HG02642 (cell line): ENCODE measurements at regions not wholly inside any gene's neighbourhood (a gene's known extent, or its start where the extent isn't known, plus 50 kb on each side); places are given as distances from the start of the nearest gene placed in this dataset.
"Not testable (repeated sequence)": the region's sequence is repeated elsewhere in the genome, so short reads cannot be mapped to it uniquely, and the experiment has no call there.

Experiments used
- ATAC-seq: cut with Tn5 transposase; IDR thresholded peaks from one replicate; pipeline ENCODE4 v1.9.1; 2021; ENCODE audit warnings: mild to moderate bottlenecking; ENCODE audit not compliant: unreplicated experiment, poor library complexity

DNA sequence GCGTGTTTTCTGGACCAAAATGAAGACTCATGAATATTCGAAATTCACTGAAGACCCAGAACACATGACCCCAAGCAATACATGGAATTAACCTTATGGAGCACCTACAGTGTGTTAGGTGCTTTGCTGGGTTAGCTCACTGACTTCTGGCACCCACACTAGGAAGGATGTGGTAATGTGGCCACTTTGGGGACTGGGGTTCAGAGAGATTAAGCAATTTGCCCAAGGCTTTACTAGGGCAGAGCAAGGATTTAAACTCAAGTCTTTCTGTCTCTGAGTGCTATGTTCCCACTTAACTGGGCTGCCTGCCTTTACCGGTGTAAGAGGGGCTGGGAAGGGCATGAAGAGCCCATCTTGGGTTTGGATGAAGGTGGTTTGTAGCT lies 162.0 kb upstream of the ATP6AP2 start:
- no peak for ATAC-seq

DNA sequence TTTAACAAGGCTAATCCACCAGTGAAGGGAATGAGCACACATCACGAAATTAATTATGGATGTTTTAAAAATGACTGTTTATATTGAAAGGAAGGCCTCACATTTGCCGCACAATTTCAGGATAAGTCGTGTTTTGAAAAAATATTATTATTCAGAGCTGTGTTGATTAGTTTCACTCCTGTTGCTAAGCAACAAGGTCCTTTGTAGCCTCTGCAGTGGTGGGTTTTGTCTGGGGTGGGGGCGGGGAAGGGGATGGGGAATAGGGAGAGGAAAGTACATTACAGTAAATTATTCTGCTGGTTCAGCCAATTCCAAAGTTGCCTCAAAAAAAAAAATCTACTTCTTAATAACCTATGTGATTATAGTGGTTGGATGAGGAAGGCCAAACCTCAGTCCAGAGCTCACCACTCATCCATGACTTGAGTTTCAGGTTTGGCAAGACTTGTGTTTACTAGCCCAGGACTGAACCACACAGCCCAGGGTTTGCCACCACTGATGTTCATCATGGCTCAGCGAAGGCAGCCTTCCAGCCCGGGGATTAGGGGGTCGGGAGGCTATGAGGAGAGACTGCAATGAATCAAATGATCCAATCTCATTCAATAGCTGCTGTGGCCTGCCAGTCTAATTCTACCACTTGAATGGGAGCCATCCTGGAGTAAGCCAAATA lies 162.5 kb upstream of the ATP6AP2 start:
- ATAC-seq, result no peak

DNA sequence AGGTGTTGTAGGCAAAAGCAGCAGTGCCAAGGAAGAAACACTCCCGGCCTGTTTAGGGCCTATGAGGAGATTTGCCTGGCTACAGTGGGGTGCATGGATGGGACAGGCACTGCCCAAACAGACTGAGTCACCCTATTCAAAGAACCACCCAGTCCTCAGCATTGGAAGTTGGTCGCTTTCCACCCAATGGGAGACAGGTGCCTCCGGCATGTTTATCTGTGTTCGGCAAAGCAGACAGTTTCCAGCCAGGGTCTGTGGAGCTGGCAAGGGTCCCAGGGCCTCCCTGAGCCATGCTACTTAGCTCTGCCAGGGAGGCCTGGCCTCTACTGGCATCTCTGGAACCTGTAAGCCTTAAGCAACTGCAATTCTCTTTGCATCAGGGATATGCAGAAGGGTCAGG lies 165.1 kb upstream of the ATP6AP2 start:
- ATAC-seq, result no peak

DNA sequence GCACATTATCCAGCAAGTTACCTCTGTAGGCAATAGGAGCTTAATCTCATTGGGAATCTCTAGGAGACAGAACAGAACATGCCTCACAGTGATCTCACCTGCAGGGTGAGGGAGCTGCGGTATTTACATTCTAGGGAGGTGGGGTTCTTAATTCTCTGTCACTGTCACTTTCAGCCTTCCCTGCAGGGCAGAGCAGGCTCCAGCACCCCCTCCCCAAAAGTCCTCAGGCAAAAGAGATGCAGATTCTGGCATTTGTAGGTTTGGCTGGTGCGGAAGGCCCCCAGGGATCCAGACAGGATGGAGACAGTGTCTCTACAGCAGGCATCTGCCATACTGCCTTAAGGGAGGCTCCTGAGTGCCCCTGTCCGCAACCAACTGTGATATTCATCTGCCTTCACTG lies 166.4 kb upstream of the ATP6AP2 start:
- ATAC-seq, result no peak

DNA sequence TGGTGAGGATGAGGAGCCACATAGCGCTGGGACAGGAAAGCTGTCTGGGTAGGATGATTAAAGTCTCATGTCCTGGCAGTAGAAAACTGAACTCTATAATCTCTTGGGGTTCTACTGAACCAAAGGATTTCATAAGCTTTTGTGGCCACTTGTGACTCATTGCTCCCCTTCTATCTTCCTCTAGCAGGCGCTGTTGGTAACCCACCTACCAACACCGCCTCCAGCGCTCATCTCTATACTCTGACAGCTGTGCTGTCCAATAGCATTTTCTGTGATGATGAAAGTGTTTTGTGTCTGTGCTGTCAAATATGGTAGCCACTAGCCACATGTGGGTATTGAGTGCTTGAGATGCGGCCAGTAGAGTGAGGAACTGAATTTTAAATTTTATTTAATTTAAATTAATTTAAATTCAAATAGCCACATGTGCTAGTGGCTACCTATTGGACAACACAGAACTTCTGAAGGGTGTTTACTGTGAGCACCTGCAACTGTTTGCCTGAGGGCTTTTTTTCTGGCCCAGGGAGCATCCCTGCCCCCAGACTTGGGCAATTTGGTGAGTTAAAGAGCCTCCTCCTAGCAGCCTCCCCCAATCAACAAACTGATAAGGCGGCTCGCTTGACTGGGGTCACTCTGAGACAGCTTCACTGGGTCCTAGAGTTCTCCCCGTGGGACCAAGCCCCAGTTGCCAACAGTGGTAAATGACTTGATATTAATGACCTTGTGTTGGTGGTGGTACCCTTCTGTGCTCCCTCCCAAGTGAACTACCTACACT lies 169.2 kb upstream of the ATP6AP2 start:
- no peak for ATAC-seq

DNA sequence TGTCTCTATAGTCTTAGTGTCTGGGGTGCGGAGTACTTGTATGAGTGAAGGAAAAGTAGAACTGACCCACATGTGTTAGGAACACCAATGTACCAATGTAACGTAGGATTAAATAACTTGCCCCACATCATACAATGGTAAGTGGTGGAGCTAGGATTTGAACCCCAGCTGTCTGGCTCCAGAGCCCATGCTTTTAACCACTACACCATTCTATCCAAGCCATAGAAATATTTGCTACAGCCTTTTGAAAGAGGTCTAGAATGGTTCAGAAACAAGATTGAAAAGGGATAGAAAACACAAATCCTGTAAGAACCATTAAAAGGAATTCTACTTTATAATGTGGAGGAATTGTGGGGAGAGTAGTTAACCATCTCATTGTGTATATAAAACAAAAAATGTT lies 169.9 kb upstream of the ATP6AP2 start:
- ATAC-seq, result no peak

DNA sequence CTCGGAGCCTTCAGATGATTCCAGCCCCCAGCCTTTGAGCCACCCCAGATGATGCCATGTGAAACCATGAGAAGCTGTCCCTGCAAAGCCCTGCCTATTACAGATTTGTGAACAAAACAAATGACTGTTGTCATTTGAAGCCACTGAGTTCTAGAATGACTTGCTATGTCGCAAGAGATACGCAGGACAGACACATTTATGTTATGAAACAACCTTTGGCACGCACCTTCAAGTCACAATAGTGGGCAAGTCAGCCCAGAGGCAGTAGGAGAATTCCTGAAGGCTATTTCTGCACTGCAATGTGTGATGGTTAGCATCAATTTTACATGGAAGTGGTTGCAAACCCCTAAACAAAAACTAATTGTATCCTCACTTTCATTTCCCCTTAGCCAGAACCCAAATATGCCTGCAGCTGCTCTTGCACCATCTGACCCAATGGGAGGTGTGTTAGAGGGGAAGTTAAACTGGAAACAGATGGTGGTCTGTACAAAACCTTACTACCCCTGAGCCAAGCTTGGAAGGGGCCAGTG lies 174.4 kb upstream of the ATP6AP2 start:
- ATAC-seq, result no peak

DNA sequence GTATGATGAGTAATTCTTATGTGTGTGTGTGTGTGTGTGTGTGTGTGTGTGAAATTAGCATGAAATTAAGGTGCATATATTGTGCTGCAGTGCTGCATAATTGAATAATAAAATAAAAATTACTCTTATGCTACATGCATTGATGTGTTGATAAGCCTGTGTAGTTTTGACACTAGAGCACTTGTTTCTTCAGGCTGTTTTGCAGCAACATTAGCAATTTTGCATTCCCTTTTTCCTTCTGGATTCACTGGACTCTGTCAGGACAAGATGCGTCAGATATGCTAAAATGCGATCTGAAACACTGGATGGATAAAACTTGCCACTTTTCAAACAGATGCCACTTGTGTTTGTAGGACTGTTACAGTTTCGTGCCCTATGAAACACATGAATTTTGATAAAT lies 175.4 kb upstream of the ATP6AP2 start:
- ATAC-seq, result no peak

DNA sequence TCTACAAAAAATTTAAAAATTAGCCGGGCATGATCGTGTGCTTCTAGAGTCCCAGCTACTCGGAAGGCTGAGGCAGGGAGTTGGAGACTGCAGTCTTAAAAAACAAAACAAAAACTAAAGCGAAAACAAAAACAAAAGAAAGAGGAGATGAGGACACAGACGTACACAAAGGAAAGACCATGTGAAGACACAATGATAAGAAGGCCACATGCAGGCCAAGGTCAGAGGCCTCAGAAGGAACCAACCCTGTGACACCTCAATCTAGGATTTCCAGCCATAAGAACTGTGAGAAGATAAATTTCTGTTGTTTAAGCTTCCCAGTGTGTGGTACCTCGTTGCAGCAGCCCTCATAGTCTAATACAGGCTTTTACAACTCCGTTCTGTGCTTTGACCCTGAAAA lies 177.0 kb upstream of the ATP6AP2 start:
- no peak for ATAC-seq

DNA sequence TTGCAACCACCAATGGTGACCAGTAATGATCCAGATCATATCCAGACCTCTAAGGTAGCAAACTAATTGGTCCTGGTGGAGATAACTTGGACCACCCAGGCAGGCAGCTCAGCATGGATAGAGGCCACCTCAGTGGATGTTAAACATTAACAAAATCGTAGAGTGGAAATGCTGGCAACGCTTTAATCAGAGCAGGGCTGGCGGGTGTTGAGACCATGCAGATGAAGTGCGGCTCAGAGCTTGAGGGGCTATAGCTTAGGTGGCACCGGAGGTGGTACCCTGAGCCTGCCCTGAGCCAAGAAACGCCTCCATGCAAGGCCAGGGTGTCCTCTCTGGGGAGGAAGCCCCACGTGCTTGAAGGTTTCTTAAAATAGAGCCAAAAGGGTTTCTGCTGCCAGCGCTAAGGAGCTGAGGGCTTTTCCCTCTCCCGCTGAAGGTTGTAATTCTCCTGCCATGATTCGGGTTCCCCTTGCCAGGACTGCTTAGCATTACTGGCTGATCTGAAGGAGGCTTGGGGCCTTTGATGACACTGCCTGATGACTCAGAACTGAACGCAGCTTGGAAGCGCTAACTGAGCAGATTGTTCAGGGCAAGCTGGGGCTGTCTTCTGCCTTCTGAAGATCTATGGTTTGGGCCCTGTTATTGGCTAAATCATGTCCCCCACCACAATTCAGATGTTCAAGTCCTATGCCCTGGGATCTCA lies 177.8 kb upstream of the ATP6AP2 start:
- ATAC-seq, result no peak

DNA sequence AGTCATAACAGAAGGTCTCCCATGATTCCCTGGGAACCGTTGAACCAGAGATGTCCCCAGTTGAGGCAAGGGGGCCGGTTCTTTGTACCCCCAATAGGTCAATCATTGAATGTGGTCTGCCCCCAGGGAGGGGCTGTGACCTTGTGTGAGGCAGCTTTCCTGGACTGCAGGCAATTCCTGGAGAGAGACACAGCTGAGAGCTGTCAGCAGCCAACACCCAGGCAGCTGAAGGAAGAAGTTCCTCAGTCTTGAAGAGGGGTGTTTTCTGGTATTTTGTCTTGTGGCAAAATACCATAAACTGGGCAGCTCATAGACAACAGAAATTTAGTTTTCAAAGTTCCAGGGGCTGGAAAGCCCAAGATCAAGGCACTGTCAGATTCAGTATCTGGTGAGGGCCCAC lies 185.7 kb upstream of the ATP6AP2 start:
- ATAC-seq, result no peak

DNA sequence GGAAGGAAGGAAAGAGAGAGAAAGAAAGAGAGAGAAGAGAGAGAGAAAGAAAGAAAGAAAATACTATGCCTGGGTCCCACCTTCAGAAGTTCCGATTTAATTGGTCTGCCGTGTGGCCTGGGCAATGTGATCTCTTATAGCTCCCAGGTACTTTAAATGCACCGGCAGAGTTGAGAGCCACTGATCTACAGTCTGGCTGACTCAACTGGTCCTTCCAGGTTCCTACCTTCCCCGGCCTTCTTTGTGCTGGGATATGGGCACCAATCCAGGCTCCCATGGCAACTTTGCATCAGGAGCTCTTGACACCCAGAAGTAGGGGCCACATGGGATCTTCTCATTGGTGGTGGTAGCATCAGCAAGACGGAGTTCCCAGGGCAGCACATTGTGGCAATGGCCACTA lies 186.5 kb upstream of the ATP6AP2 start:
- ATAC-seq, result no peak

DNA sequence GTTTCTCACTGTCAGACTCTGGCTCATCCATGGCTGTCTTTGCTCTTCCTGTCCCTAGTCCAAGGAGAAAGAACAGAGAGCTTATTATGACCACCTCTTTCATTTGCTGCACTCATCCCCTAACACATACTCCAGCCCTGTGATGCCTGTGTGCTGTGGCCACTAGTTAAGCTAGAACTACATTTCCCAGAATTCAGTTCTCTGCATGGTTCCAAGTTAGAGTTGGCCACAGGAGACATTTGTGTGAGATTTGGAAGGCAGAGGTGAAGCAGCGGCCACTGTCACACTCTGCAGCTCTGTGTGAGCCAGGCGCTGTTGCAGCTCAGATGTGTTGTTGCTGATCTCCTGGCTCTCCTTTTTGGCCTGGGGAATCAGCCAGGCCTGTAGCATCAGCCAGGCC lies 188.2 kb upstream of the ATP6AP2 start:
- ATAC-seq, result no peak

DNA sequence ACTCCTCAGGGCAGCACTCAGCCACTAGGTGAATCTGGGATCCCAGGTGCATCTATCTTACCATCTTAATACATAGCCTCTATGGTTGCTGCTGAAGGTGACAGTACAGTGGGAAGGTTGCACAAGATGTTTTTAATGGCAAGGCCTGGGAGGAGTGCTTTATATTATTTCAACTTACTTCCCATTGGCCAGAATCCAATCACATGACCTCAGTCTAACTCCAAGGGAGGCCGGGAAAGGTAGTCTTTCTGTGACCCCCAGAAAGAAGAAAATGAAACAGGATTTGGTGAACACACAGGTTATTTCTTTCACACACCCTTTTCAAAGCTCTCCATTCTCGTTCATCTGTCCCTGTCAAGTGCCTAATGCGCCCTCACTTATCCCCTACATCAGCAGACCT lies 189.1 kb upstream of the ATP6AP2 start:
- ATAC-seq, result no peak

DNA sequence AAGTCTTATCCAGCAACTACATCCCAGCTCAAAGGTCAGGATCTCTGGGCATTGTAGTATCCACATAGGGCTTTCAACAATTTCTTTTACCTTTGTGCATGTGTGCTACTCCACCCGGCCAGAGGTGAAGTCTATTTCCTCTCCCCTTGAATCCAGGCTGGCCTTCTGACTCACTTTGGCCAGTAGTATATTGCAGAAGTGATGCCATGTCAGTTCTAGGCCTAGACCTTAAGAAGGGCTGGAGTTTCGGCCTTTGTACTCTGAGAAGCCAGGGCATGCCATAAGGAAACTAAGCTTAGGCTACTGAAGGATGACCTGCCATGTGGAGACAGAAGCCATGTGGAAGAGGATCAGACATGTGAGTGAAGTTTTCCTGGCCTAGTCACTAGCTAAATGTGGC lies 191.2 kb upstream of the ATP6AP2 start:
- no peak for ATAC-seq

DNA sequence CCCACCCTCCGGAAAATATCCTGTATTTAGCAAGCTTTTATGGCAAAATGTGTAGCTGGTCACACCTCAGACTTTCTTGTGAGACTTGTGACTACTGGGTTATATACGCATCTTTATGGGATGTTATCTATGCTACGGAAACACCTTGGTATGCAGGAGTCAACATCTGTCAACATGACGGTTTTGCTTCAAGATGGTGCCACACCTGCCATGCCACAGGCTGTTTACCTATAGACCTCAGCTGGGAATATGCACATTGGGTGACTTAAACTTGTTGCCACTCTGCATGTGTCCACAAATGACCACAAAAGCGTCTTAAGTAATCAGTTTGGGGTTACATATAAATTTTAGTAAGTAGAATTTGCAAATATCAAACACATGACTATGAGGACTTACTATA lies 192.3 kb upstream of the ATP6AP2 start:
- no peak for ATAC-seq

DNA sequence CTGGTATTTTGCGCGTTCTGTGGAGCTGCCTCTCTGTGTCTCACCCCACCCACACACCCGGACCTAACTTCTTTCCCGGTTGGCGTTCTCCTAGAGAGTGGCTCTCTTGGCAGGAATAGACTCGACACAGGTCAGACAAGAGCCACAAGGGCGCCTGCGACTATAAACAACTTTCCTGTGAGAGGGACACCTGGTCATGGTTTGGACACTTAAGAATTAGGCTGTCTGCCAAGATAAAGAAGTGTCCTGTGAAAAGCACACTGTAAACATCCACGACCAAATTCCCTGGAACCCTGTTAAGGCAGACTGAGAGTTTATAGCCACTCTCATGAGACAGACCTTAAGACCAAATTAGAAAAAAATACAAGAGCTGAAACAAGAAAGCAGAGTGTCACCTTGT lies 192.9 kb upstream of the ATP6AP2 start:
- not testable (repeated sequence) for ATAC-seq

DNA sequence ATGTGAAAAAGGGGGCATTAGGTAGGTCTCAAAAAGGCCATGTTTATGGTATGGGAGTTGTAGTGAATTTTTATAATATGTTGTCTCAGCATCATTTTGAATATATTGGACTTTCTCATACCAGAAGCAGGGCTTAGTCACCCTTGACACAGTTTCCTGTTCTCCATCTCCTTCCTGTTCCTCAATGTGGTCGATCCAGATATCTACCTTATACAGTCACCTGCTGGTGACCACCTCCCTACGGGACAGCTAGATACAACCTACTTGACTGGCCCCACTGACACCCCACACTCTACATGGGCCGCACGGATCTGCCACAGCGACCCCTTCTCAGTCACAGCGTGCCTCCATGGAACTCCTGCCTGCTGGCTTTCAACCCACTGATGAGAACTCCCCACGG lies 193.5 kb upstream of the ATP6AP2 start:
- ATAC-seq, result not testable (repeated sequence)

DNA sequence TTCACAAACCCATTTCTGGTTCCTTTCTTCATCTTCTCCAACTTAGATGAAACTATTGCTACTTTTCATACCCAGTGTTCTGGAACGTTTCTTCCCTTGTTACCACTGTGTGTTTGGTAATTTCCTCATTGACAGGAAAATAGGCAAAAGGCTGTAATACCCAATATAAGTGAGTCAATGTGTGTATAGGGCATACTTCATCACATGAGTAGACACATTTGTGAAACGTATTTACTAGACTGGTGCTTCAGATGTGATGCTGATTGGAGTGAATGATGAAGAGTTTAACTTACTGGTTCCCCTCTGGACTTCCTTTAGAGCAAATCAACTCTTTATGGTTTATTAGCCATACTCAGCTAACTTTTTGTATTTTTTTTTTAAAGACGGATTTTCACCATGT lies 195.1 kb upstream of the ATP6AP2 start:
- no peak for ATAC-seq

DNA sequence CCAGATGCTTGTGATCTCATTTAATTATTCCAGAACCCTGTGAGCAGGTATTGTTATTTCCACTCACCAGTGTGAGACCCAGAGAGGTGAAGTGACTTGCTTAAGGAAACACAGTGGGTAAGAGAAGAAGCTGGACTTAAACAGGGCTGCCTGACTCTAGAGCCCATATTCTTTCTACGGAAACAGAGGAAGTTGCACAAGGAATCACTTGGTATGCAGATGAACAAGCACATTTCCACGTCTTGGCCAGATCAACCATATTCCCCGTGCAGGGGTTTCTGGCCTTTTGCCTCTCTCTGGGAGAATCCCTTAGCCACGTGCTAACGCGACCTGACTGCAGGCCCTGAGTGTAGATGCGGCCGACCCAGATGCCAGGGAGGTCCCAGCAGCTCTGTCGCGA lies 195.5 kb upstream of the ATP6AP2 start:
- no peak for ATAC-seq

DNA sequence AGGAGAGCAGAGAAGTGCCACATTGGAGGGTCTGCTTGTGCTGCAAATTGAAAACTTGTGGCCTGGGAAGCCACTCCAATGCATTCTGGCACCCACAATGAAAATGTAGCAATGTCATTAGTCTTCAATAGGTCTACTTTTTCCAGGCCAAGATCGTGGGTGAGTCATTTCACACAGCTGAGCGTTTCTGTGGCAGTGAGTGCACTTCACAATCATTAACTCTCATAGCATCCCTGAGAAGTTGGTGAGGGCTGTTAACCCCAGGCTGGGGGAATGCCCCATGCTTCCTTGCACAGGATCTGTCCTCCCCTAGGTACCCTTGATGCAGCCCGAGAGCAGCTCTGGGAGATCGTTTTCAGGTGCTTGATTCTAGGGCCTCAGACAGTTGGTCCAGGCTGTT lies 196.8 kb upstream of the ATP6AP2 start:
- no peak for ATAC-seq
